Panc1 (cell line): ENCODE measurements at regions not wholly inside any gene's neighbourhood (a gene's known extent, or its start where the extent isn't known, plus 50 kb on each side); places are given as distances from the start of the nearest gene placed in this dataset.

ENCODE experiments used
- POLR2AphosphoS5 ChIP-seq: IDR thresholded peaks from 2 replicates; pipeline ENCODE4 v1.6.1; 2012; ENCODE audit warnings: mild to moderate bottlenecking, low read depth, low read length, moderate library complexity
- SIN3A ChIP-seq: IDR thresholded peaks from 2 replicates; pipeline ENCODE4 v1.6.1; 2012; ENCODE audit warnings: low read depth, mild to moderate bottlenecking, low read length, moderate library complexity, borderline replicate concordance; ENCODE audit not compliant: insufficient read depth
- TCF7L2 ChIP-seq: IDR thresholded peaks from 2 replicates; pipeline ENCODE4 v1.6.1; 2011; ENCODE audit warnings: mild to moderate bottlenecking, low read depth, low read length, inconsistent platforms
- TF ChIP-seq, protein P1 (sequence below): fragments of 450-650 bp; IDR thresholded peaks from 2 replicates; pipeline ENCODE4 v1.5.1; 2017; ENCODE audit warnings: mild to moderate bottlenecking
- TF ChIP-seq, protein P2 (sequence below), 2 experiments: IDR thresholded peaks; 2 replicates each; pipeline ENCODE4 v1.6.1; 2011 to 2012; ENCODE audit warnings: low read depth in 2 of 2, control low read depth in 1 of 2, low read length in 1 of 2, mild to moderate bottlenecking in 1 of 2, moderate library complexity in 1 of 2; ENCODE audit not compliant: insufficient read depth in 1 of 2

GRCh38 chr5:74250304-74251102 lies 390.0 kb downstream of the ENC1 start:
- TF ChIP-seq POLR2AphosphoS5, result no peak
- TF ChIP-seq, protein P1, sequence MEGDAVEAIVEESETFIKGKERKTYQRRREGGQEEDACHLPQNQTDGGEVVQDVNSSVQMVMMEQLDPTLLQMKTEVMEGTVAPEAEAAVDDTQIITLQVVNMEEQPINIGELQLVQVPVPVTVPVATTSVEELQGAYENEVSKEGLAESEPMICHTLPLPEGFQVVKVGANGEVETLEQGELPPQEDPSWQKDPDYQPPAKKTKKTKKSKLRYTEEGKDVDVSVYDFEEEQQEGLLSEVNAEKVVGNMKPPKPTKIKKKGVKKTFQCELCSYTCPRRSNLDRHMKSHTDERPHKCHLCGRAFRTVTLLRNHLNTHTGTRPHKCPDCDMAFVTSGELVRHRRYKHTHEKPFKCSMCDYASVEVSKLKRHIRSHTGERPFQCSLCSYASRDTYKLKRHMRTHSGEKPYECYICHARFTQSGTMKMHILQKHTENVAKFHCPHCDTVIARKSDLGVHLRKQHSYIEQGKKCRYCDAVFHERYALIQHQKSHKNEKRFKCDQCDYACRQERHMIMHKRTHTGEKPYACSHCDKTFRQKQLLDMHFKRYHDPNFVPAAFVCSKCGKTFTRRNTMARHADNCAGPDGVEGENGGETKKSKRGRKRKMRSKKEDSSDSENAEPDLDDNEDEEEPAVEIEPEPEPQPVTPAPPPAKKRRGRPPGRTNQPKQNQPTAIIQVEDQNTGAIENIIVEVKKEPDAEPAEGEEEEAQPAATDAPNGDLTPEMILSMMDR, result no peak
- TF ChIP-seq, protein P2, sequence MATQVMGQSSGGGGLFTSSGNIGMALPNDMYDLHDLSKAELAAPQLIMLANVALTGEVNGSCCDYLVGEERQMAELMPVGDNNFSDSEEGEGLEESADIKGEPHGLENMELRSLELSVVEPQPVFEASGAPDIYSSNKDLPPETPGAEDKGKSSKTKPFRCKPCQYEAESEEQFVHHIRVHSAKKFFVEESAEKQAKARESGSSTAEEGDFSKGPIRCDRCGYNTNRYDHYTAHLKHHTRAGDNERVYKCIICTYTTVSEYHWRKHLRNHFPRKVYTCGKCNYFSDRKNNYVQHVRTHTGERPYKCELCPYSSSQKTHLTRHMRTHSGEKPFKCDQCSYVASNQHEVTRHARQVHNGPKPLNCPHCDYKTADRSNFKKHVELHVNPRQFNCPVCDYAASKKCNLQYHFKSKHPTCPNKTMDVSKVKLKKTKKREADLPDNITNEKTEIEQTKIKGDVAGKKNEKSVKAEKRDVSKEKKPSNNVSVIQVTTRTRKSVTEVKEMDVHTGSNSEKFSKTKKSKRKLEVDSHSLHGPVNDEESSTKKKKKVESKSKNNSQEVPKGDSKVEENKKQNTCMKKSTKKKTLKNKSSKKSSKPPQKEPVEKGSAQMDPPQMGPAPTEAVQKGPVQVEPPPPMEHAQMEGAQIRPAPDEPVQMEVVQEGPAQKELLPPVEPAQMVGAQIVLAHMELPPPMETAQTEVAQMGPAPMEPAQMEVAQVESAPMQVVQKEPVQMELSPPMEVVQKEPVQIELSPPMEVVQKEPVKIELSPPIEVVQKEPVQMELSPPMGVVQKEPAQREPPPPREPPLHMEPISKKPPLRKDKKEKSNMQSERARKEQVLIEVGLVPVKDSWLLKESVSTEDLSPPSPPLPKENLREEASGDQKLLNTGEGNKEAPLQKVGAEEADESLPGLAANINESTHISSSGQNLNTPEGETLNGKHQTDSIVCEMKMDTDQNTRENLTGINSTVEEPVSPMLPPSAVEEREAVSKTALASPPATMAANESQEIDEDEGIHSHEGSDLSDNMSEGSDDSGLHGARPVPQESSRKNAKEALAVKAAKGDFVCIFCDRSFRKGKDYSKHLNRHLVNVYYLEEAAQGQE (IDR thresholded peaks at IDR 0.05; ENCODE audit: insufficient read depth in 1 of 2, low read depth in 2 of 2, low read length in 1 of 2), result no peak
- TF ChIP-seq TCF7L2, result no peak
- TF ChIP-seq SIN3A, result no peak
